ENCODE measurements at regions not wholly inside any gene's neighbourhood (a gene's known extent, or its start where the extent isn't known, plus 50 kb on each side); places are given as distances from the start of the nearest gene placed in this dataset.
"Not testable (repeated sequence)": the region's sequence is repeated elsewhere in the genome, so short reads cannot be mapped to it uniquely, and the experiment has no call there.

- no peak for DNase-seq
Observed at GRCh38 chrX:93468075-93468474, 205.3 kb downstream of the NAP1L3 start.

- no peak for DNase-seq
Observed at GRCh38 chrX:93466383-93466782, 207.0 kb downstream of the NAP1L3 start.

GRCh38 chrX:93461060-93461459 is 212.3 kb downstream of the NAP1L3 start:
- DNase-seq = no peak

- no peak for DNase-seq
Observed at GRCh38 chrX:93454509-93454908, 218.9 kb downstream of the NAP1L3 start.

- not testable (repeated sequence) for DNase-seq
Observed at GRCh38 chrX:93434721-93435120, 238.7 kb downstream of the NAP1L3 start.

- no peak for DNase-seq
Observed at GRCh38 chrX:93428497-93428896, 244.9 kb downstream of the NAP1L3 start.

GRCh38 chrX:93422693-93423092 is 250.7 kb downstream of the NAP1L3 start:
- DNase-seq = peak in 1 of 6 experiments; percentile 5

GRCh38 chrX:93420525-93421082 is 252.8 kb downstream of the NAP1L3 start:
- no peak for DNase-seq

- no peak for DNase-seq
Observed at GRCh38 chrX:93420090-93420489, 253.3 kb downstream of the NAP1L3 start.

GRCh38 chrX:93419642-93420041 is 253.7 kb downstream of the NAP1L3 start:
- DNase-seq = no peak

GRCh38 chrX:93404121-93404520 is 269.3 kb downstream of the NAP1L3 start:
- no peak for DNase-seq

GRCh38 chrX:93354651-93355050 is 318.7 kb downstream of the NAP1L3 start:
- DNase-seq = no peak

- DNase-seq = no peak
Observed at GRCh38 chrX:93346309-93346708, 327.1 kb downstream of the NAP1L3 start.

GRCh38 chrX:93344287-93344686 is 329.1 kb downstream of the NAP1L3 start:
- DNase-seq = not testable (repeated sequence)

GRCh38 chrX:93332329-93332728 is 341.0 kb downstream of the NAP1L3 start:
- no peak for DNase-seq

GRCh38 chrX:93322110-93322509 is 351.3 kb downstream of the NAP1L3 start:
- no peak for DNase-seq

- DNase-seq = no peak
Observed at GRCh38 chrX:93319609-93320008, 353.8 kb downstream of the NAP1L3 start.

Measured in stimulated activated naive CD4-positive, alpha-beta T cell (primary cell).